Lower leg skin (tissue), 4 donors: ENCODE measurements at regions not wholly inside any gene's neighbourhood (a gene's known extent, or its start where the extent isn't known, plus 50 kb on each side); places are given as distances from the start of the nearest gene placed in this dataset.

Source experiments
- DNase-seq, 2 donors: peaks; one replicate each; pipeline ENCODE4 v3.0.0-alpha.2; 2019; ENCODE audit warnings: low spot score in 2 of 2
- H3K4me3 ChIP-seq: fragments of 200-600 bp; sonication (generic); 2 replicates; pipeline ENCODE4 v1.5.1; 2017; ENCODE audit warnings: mild to moderate bottlenecking, low read depth; ENCODE audit not compliant: poor library complexity, severe bottlenecking
- POLR2A ChIP-seq, 2 donors: fragments of 450-650 bp; IDR thresholded peaks; one replicate each; pipeline ENCODE4 v1.6.1; 2016 to 2017; ENCODE audit warnings: antibody characterized with exemption in 2 of 2, mild to moderate bottlenecking in 1 of 2, moderate library complexity in 1 of 2
- WGBS, 2 donors: methylation state at CpG; one replicate each; pipeline ENCODE4 v1.1.5; 2018; 5-methylcytosine and 5-hydroxymethylcytosine counted together
- intact Hi-C: fragments of 100-400 bp; cut with DNase I; formaldehyde crosslinking; loops from one replicate; pipeline ENCODE4 v1.15.0; 2023; ENCODE audit warnings: low total_unique reads
- TF ChIP-seq, protein P1 (sequence below), 3 donors: fragments of 450-650 bp; IDR thresholded peaks; one replicate each; pipeline ENCODE4 v1.5.1; 2016; ENCODE audit warnings: antibody characterized with exemption in 3 of 3, mild to moderate bottlenecking in 3 of 3, moderate library complexity in 2 of 3

DNA sequence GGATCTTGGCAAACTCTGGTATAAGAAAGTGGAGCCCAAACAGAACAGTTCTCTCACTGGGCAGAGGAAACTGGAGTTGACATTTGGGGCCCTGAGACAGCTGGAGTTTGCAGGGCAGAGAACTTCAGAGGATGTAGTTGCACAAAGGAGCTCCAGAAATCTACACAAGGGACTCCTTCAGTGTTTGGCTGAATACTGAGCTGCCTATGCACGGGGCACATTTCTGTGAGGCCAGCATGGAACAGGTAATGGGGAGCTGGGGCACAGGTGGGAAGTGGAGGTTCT, 169.3 kb downstream of the ANKRD60 start:
- TF ChIP-seq, protein P1, sequence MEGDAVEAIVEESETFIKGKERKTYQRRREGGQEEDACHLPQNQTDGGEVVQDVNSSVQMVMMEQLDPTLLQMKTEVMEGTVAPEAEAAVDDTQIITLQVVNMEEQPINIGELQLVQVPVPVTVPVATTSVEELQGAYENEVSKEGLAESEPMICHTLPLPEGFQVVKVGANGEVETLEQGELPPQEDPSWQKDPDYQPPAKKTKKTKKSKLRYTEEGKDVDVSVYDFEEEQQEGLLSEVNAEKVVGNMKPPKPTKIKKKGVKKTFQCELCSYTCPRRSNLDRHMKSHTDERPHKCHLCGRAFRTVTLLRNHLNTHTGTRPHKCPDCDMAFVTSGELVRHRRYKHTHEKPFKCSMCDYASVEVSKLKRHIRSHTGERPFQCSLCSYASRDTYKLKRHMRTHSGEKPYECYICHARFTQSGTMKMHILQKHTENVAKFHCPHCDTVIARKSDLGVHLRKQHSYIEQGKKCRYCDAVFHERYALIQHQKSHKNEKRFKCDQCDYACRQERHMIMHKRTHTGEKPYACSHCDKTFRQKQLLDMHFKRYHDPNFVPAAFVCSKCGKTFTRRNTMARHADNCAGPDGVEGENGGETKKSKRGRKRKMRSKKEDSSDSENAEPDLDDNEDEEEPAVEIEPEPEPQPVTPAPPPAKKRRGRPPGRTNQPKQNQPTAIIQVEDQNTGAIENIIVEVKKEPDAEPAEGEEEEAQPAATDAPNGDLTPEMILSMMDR (IDR thresholded peaks at IDR 0.05) = no peak
- no peak for TF ChIP-seq POLR2A (IDR thresholded peaks at IDR 0.05)
- WGBS, 2 donors = 76 to 79% methylated on average over 1 of the region's 1 CpG
- intact Hi-C loops = no loop called here
- peak in 1 of 2 donors; percentile 52 for DNase-seq
- H3K4me3 ChIP-seq = no peak overlapping the region

DNA sequence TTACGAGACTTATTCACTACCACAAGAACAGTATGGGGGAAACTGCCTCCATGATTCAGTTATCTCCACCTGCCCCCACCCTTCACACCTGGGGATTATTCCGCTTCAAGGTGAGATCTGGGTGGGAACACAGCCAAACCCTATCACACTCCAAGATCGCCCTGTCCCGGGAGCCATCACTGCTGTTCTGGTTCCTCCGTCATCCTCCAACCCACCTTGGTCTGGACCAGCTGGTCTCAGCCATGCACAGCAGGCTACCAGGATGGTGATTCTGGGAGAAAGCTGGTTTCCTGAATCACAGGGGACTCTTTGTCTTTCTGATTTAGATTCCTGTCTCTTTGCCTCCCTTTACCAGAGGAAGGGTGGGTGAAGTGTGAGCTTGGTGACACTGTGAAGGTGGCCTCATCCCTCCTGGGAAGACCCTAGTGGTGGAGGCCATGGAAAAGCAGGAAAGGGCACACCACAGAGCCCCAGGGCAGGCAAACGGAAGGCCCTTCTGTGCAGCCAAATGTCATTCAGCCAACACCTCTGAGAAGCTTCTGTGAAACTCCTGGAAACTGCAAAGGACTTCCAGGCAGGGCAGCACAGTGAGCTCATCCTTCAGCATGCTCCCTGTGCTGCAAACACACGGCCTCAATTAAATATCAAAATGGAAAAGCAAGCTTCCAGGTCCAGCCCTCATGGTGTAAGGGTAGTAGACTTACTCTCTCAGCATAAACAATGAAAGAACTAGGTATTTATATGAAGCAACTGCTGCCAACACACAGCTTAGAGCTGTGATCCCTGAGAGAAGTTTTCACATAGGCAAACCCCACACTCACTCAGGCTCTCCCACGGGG, 169.8 kb downstream of the ANKRD60 start:
- WGBS, 2 donors = 64 to 65% methylated on average over 8 of the region's 8 CpGs
- no peak overlapping the region for H3K4me3 ChIP-seq
- intact Hi-C loops = no loop called here
- TF ChIP-seq, protein P1 (IDR thresholded peaks at IDR 0.05) = no peak
- TF ChIP-seq POLR2A (IDR thresholded peaks at IDR 0.05) = no peak
- DNase-seq = peak; percentile 8 to 68

DNA sequence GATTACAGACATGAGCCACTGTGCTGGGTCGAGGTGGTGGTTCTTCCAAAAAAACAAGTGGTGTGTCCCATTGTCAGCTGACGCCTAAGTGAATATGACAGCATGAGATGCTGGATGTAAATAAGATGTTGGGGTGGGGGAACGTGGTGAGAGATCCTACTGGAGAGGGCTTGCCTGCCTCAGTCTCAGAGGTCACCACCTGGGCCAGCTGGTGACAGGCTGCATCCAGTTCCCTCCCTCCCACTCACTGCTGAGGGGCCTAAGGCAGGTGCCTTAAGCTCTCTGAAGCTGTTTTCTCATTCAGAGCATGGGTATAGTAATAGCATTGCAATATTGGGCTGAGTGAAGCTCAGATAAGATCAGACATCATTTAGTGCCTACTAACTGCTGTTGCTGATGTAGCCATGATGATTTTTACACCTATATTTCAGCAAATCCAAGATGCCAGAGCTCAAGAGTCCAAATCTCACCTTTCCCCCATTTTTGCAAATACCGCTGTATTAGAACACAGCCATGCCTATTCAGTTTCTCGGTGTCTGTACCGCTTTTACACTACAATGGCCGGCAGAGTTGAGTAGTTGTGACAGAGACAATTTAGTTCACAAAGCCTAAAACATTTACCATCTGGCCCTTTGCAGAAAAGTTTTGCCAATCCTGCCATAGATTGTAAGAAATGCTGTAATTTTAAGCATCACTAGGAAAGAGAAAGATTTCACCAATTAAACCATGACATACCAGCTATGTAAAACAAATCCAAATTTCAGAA, 171.3 kb downstream of the ANKRD60 start:
- WGBS, 2 donors = 89 to 95% methylated on average over 7 of the region's 7 CpGs

DNA sequence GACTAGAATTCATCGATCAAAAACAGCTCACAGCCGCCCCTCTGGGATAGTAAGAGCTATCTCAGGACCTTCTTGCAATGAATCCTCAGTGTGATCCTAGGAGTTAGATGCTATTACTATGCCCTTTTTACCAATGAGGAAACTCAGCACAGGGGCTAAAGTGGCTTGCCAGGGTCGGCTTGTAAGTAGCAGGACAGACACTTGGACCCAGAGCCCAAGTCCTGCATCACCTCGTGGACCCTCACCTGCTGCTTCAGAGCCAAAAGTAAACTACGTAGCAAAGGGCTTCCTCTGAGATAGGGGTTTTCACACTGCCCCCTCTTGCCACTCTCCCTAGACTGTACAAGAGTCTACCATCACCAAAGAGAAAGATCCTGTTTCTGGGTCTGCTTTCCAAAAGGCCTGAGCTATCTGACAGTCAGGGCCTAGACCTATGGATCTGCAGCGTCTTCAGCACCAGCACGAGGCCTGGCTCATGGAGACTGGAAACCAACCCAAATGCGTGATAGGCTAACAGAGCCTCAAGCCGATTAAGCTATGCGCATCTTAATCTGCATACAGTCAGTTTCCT, 172.3 kb downstream of the ANKRD60 start:
- DNase-seq = peak; percentile 3 to 62
- intact Hi-C loops = no loop called here
- no peak overlapping the region for H3K4me3 ChIP-seq
- 97% methylated on average over 10 of the region's 10 CpGs for WGBS, 2 donors
- TF ChIP-seq, protein P1 (IDR thresholded peaks at IDR 0.05) = no peak
- no peak for TF ChIP-seq POLR2A (IDR thresholded peaks at IDR 0.05)

More for the DNA sequence above, 171.3 kb downstream of the ANKRD60 start:
- DNase-seq = peak in 1 of 2 donors; percentile 7
- H3K4me3 ChIP-seq = no peak overlapping the region
- TF ChIP-seq, protein P1 (IDR thresholded peaks at IDR 0.05) = no peak
- no peak for TF ChIP-seq POLR2A (IDR thresholded peaks at IDR 0.05)
- intact Hi-C loops = no loop called here

DNA sequence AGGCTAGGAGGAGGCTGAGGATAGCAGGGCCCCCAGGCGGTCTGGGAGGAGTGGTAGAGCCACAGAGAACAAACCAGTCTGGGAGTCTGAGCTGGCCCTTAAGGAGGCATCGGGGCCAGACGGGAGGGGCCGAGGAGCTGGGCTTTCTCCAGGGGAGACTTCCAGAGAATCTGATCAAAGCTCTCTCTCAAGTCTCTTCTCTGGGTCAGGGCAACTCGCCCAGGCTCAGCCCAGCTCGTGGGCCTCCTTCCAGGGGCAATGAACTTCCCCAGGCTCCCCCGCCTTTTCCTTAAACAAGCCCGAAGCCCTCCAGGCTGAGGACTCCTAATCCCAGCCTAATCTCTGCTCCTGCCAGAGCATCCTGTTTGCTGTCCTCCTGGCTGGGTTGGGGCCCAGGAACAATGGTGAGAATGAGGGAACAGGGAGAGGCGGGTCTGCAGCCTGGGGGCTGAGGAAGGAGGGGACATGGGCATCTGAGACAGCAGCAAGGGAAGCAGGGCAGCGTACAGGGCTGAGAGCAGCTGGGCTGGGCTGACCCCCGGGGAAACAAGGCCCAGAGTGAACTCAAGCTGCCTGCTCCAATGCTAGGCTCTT, 173.6 kb downstream of the ANKRD60 start:
- no peak overlapping the region for H3K4me3 ChIP-seq
- WGBS, 2 donors = 18 to 24% methylated on average over 11 of the region's 11 CpGs
- peak; percentile 21 to 92 for DNase-seq
- TF ChIP-seq POLR2A (IDR thresholded peaks at IDR 0.05) = no peak
- TF ChIP-seq, protein P1 (IDR thresholded peaks at IDR 0.05) = no peak
- intact Hi-C loops = no loop called here
